Activated CD4-positive, alpha-beta T cell treated with anti-CD3 and anti-CD28 coated beads, Interleukin-2, amount 10 ng/mL, durations not matched to agents 24 days and 14 days (primary cell): ENCODE measurements at regions not wholly inside any gene's neighbourhood (a gene's known extent, or its start where the extent isn't known, plus 50 kb on each side); places are given as distances from the start of the nearest gene placed in this dataset.
A peak's percentile ranks its signal among the peaks of the same experiment; 100 is the strongest.

Experiments used
- DNase-seq: peaks from one replicate; pipeline ENCODE4 v3.0.0; 2022
- H3K27ac Mint-ChIP-seq: one replicate; pipeline ENCODE4 v1.8.0; 2022; ENCODE audit warnings: mild to moderate bottlenecking, mixed read lengths
- H3K27me3 Mint-ChIP-seq: one replicate; pipeline ENCODE4 v1.8.0; 2022; ENCODE audit warnings: mixed read lengths
- H3K36me3 Mint-ChIP-seq: one replicate; pipeline ENCODE4 v1.8.0; 2022; ENCODE audit warnings: low read depth, mild to moderate bottlenecking, mixed read lengths
- H3K4me1 Mint-ChIP-seq: one replicate; pipeline ENCODE4 v1.8.0; 2021; ENCODE audit warnings: mixed read lengths
- H3K4me3 Mint-ChIP-seq: one replicate; pipeline ENCODE4 v1.8.0; 2022; ENCODE audit warnings: mild to moderate bottlenecking, moderate library complexity, mixed read lengths
- H3K9me3 Mint-ChIP-seq: one replicate; pipeline ENCODE4 v1.8.0; 2021; ENCODE audit warnings: mixed read lengths
- intact Hi-C: fragments of 100-400 bp; cut with micrococcal nuclease; formaldehyde crosslinking; loops from one replicate; pipeline ENCODE4 v1.15.1; 2023

DNA sequence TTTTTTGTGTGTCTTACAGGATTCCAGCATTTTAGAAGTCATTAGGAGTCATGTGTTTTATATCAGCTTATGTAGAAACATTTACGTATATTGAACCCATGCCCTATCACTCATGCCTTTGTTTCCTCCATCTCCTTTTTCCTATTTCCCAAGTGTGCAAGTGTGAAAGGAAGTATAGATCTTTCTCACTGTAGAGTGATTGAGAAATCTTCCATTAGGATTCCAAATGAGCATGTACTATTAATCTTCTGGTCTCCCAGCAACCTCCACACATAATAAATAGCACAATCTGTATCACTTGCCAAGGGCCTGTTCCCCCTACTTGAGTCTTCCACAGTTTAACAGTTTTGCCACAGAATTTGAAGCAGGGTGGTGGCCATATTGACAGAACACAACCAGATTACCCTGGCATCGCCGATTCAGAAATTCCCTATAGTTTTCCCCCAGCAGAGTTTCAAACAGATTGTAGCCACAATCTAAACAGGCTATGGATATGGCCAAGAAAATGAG is 1052.8 kb downstream of the TTLL7 start:
- Mint-ChIP-seq H3K36me3 (no peaks in the 10 kb centered on the region), H3K9me3 (no peaks in the 10 kb centered on the region), H3K4me3 (no peak overlapping the region), H3K4me1 (no peaks in the 10 kb centered on the region), H3K27me3 (no peaks in the 10 kb centered on the region), H3K27ac (no peak overlapping the region)
- intact Hi-C loops: no loop called here
- DNase-seq: no peak

GRCh38 chr1:82944822-82945221 is 1054.1 kb downstream of the TTLL7 start:
- DNase-seq: no peak
- no peaks in the 10 kb centered on the region for H3K4me1 Mint-ChIP-seq
- intact Hi-C loops: no loop called here
- H3K27me3 Mint-ChIP-seq: no peaks in the 10 kb centered on the region
- H3K4me3 Mint-ChIP-seq: no peak overlapping the region
- no peak overlapping the region for H3K27ac Mint-ChIP-seq
- H3K36me3 Mint-ChIP-seq: no peaks in the 10 kb centered on the region
- H3K9me3 Mint-ChIP-seq: no peaks in the 10 kb centered on the region

DNA sequence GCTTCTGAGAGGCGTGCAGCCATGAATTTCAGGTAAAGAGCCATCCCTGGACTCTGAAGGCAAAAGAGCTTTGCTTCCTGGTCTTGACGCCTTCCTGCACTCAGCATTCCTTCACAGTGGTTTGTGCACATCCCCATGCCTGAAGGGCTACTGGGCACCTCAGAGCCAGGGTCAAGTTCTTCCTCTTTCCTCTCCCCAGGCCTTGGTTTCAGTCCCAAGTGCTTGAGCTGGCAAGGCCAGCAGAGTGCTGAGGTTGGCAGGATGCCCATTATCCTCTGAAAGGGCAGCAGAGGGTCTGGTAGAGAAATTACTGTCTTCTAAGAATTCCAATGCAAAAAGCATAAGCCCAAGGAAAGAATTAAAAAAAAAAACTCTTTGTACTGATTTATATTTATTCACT is 1064.9 kb downstream of the TTLL7 start:
- intact Hi-C loops: no loop called here
- DNase-seq: no peak
- Mint-ChIP-seq H3K27ac (peak overlapping the region; percentile 7), H3K9me3 (peaks cover 4% of the 10 kb centered on the region), H3K27me3 (no peaks in the 10 kb centered on the region), H3K4me1 (no peaks in the 10 kb centered on the region), H3K4me3 (no peak overlapping the region), H3K36me3 (no peaks in the 10 kb centered on the region)

DNA sequence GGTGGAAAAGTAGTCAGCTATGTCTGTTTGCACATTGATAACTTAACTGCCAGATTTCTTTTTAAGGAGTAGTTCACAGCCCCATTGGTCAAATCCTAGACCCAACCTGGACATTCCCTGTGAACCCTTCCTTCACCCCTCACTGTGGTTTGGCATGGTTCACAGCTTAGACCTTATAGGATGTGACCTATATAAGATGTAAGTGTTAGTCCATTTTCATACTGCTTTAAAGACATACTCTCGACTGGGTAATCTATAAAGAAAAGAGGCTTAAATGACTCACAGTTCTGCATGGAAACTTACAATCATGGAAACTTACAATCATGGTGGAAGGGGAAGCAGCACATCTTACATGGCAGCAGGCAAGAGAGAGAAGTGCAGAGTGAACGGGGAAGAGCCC is 1066.2 kb downstream of the TTLL7 start:
- Mint-ChIP-seq H3K36me3 (no peaks in the 10 kb centered on the region), H3K9me3 (peaks cover 4% of the 10 kb centered on the region), H3K4me3 (no peak overlapping the region), H3K27ac (no peak overlapping the region), H3K4me1 (no peaks in the 10 kb centered on the region), H3K27me3 (no peaks in the 10 kb centered on the region)
- intact Hi-C loops: no loop called here
- no peak for DNase-seq

GRCh38 chr1:82932207-82932606 is 1066.7 kb downstream of the TTLL7 start:
- Mint-ChIP-seq H3K4me1 (no peaks in the 10 kb centered on the region), H3K36me3 (no peaks in the 10 kb centered on the region), H3K9me3 (peaks cover 4% of the 10 kb centered on the region), H3K27me3 (no peaks in the 10 kb centered on the region), H3K4me3 (no peak overlapping the region), H3K27ac (no peak overlapping the region)
- intact Hi-C loops: no loop called here
- no peak for DNase-seq

DNA sequence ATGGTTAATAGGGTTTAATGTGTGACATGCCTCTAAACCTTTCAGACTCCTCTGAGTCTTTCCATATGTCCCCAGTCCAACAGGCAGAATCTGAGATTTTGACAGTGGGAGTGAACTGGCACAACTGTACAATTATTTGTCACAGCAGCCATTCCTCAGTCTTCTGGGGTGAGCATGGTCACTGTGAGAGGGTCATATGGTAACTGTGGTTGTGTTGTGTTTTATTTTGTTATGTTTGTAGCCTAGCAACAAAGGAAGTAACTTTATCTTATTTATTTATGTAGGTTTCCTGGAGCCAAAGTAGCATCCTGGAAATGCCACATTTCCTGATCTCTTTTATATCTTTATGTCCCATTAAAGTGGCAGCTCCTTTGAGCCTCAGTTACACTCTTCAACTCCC is 1067.9 kb downstream of the TTLL7 start:
- Mint-ChIP-seq H3K4me3 (no peak overlapping the region), H3K27me3 (no peaks in the 10 kb centered on the region), H3K9me3 (peaks cover 4% of the 10 kb centered on the region), H3K27ac (no peak overlapping the region), H3K4me1 (no peaks in the 10 kb centered on the region), H3K36me3 (no peaks in the 10 kb centered on the region)
- intact Hi-C loops: no loop called here
- no peak for DNase-seq

DNA sequence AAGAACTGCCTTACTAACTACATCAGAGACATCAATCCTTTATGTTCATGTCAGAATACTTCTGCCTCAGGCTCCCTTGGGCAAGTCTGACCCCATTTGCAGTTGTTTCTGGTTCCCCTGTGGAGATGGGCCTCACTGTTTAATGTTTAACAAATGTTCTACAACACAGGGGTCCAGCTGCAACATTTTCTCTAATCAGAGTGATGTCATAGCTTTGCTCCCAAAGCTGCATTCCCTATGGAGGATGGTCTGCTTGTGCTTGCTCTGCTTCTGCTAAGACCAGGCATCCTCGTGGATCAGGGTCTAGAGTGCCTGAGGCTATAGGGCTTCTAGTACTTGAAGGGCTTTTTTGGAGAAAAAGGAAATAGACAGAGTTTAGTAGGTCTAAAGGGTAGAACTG is 1071.2 kb downstream of the TTLL7 start:
- Mint-ChIP-seq H3K4me3 (no peak overlapping the region), H3K36me3 (no peaks in the 10 kb centered on the region), H3K27me3 (no peaks in the 10 kb centered on the region), H3K4me1 (no peaks in the 10 kb centered on the region), H3K9me3 (peaks cover 1% of the 10 kb centered on the region), H3K27ac (no peak overlapping the region)
- intact Hi-C loops: no loop called here
- no peak for DNase-seq

DNA sequence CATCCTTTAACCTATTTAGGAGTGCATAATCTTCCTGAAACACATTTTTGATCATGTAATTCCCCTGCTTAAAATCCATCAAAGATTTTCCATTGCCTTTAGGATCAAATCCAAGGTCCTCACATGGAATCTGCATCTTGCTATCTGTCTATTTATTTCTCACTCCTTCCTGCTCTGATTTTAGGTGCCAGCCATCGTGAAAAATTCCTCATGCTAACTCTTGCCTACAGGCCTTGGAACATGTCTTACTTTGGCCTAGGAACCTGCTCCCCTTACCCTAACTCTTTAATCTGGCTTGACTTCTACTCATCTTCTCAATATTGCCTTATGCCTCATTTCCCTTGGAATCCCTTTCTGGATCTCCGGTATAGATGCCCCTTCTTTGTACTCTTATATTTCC is 1074.3 kb downstream of the TTLL7 start:
- no peaks in the 10 kb centered on the region for H3K27me3 Mint-ChIP-seq
- no peaks in the 10 kb centered on the region for H3K9me3 Mint-ChIP-seq
- H3K27ac Mint-ChIP-seq: no peak overlapping the region
- DNase-seq: no peak
- no peak overlapping the region for H3K4me3 Mint-ChIP-seq
- no peaks in the 10 kb centered on the region for H3K4me1 Mint-ChIP-seq
- H3K36me3 Mint-ChIP-seq: no peaks in the 10 kb centered on the region
- intact Hi-C loops: no loop called here

DNA sequence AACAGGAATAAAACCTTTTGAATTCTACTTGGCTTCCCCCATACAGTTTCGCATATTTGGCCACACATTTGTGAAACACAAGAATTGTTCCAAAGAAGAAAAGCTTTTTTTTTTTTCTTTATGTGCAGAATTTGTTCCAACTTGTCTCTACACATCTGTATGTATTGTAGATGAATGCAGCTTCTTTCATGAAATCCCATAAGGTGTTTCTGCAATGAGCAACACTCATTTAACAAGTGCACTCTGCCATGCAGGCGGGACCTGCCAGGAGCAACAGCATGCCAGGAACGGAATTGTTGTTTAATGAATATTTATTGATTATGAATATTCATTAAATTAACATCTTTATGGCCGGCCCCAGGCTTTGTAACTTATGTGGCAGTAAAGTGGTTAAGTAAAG is 1075.0 kb downstream of the TTLL7 start:
- H3K27me3 Mint-ChIP-seq: no peaks in the 10 kb centered on the region
- DNase-seq: no peak
- intact Hi-C loops: no loop called here
- H3K36me3 Mint-ChIP-seq: no peaks in the 10 kb centered on the region
- H3K4me3 Mint-ChIP-seq: no peak overlapping the region
- no peak overlapping the region for H3K27ac Mint-ChIP-seq
- no peaks in the 10 kb centered on the region for H3K4me1 Mint-ChIP-seq
- no peaks in the 10 kb centered on the region for H3K9me3 Mint-ChIP-seq

DNA sequence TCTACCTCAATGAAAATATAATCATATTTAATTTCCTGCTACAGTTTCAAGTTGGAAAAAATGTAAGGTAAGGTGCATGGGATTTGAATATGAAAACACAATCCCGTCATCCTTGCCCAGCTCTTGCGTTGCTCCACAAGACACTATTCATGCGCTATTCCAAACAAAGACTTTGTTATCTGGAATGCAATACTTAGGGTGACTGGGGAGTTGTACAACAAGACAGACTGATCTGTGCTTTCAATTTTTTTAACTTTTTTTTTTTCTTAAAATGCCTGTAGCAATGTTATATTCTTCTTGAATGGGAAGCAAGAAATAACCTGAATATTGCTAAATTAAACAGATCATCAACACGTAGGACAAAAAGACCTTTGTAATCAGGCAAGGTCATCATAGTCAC is 1077.2 kb downstream of the TTLL7 start:
- Mint-ChIP-seq H3K27ac (no peak overlapping the region), H3K4me3 (no peak overlapping the region), H3K9me3 (no peaks in the 10 kb centered on the region), H3K36me3 (no peaks in the 10 kb centered on the region), H3K27me3 (no peaks in the 10 kb centered on the region), H3K4me1 (no peaks in the 10 kb centered on the region)
- intact Hi-C loops: no loop called here
- no peak for DNase-seq

DNA sequence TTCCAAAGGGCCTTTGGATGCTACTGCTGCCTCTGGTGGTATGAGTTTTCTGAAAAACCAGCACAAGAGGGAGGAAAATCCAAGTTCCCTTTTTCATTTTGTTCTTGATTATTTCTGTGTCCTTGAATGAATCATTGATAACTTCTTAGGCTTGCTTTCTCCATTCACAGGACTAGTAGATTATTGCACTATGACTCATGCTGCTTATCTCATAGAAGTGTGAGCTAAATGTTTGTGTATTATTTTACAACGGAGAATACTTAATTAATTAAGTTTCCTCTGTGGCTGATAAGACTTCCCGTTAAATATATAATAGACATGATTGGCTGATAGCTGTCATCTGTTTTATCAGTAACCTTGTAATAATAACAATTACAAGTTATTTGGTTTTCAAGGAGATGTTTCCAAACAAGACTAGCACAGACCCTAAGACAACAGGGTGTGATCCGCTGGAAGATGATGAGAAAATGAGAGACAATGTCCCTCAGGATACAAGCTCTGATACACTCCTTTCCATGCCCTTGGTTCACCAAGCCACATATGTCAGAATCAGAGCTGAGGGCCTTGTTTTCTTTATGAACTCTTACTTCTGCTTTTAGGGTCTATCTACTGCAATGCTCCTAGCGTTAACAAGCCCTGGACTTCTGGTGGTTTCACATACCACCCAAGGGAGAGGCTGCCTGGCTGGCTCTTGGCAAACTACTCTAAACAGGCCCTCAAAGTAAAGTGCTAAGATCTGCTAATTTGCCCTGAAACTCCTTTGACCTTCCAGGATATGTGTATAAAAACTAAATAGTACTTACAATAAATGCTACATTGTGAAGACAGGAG is 1078.3 kb downstream of the TTLL7 start:
- no peak for DNase-seq
- Mint-ChIP-seq H3K36me3 (no peaks in the 10 kb centered on the region), H3K27ac (no peak overlapping the region), H3K9me3 (no peaks in the 10 kb centered on the region), H3K27me3 (no peaks in the 10 kb centered on the region), H3K4me1 (no peaks in the 10 kb centered on the region), H3K4me3 (no peak overlapping the region)
- intact Hi-C loops: no loop called here

GRCh38 chr1:82919837-82920236 is 1079.1 kb downstream of the TTLL7 start:
- Mint-ChIP-seq H3K9me3 (no peaks in the 10 kb centered on the region), H3K4me3 (no peak overlapping the region), H3K36me3 (no peaks in the 10 kb centered on the region), H3K27me3 (no peaks in the 10 kb centered on the region), H3K4me1 (no peaks in the 10 kb centered on the region), H3K27ac (no peak overlapping the region)
- intact Hi-C loops: no loop called here
- no peak for DNase-seq

DNA sequence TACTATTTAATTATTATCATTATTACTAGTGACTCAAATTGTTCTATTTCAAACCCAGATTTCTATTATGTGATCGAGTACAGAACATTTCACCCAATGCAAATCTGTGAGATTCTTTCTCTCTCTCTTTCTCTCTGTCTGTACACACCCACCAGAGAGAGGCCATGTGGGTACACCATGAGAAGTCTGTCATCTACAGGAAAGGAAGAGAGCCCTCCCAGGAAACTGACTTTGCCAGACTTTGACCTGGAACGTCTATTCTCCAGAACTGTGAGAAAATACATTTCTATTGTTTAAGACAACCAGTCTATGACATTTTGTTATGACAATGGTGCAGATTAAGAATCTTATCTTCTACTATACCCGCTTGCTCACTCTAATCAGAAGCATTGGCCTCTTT is 1091.6 kb downstream of the TTLL7 start:
- H3K27ac Mint-ChIP-seq: no peak overlapping the region
- H3K9me3 Mint-ChIP-seq: no peaks in the 10 kb centered on the region
- H3K4me1 Mint-ChIP-seq: no peaks in the 10 kb centered on the region

DNA sequence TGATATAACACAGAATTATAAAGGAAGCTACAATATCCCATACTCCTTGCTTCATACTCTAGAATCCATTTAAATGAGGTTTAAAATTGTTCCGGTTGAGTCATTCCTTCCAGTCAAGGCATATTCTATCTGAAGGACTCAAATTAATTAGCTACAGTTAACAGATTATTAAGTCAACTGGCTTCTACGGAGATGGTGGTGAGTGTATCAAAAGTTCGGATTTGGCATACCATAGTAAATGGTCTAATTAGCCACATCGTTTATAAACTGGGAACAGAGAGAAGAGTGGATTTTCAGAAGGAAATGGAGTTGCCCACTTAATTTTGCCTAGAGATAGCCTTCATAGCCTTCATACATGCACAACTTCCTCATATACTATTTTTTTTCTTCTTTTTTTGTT is 1095.3 kb downstream of the TTLL7 start:
- DNase-seq: no peak
- H3K27ac Mint-ChIP-seq: no peak overlapping the region
- intact Hi-C loops: no loop called here
- no peaks in the 10 kb centered on the region for H3K27me3 Mint-ChIP-seq
- H3K36me3 Mint-ChIP-seq: no peaks in the 10 kb centered on the region
- no peaks in the 10 kb centered on the region for H3K9me3 Mint-ChIP-seq
- no peaks in the 10 kb centered on the region for H3K4me1 Mint-ChIP-seq
- no peak overlapping the region for H3K4me3 Mint-ChIP-seq

More for the DNA sequence above, 1091.6 kb downstream of the TTLL7 start:
- H3K27me3 Mint-ChIP-seq: no peaks in the 10 kb centered on the region
- no peak overlapping the region for H3K4me3 Mint-ChIP-seq
- intact Hi-C loops: no loop called here
- DNase-seq: no peak
- H3K36me3 Mint-ChIP-seq: no peaks in the 10 kb centered on the region

DNA sequence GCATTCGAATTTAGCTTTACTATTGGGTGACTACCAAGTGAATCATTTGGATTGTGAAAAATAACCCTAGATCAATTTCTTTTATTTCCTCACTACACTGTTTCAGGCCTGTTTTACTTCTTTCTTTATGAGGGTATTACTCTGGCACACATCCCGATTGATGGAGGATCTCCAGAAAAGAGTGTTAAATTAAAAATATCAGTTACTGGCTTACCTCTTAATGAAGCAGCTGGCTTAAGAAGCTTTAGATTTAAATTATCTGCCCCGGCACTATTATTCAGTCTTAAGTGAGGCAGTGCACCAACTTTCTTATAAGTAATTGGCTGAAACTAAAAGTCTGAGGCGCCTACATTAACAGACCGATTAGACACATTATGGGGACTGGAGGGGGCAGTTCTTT is 1097.4 kb downstream of the TTLL7 start:
- DNase-seq: no peak
- Mint-ChIP-seq H3K36me3 (no peaks in the 10 kb centered on the region), H3K27ac (no peak overlapping the region), H3K4me1 (no peaks in the 10 kb centered on the region), H3K9me3 (no peaks in the 10 kb centered on the region), H3K4me3 (no peak overlapping the region), H3K27me3 (no peaks in the 10 kb centered on the region)
- intact Hi-C loops: no loop called here
